ENCODE measurements at regions not wholly inside any gene's neighbourhood (a gene's known extent, or its start where the extent isn't known, plus 50 kb on each side); places are given as distances from the start of the nearest gene placed in this dataset.

- Histone ChIP-seq H3K9me3 (ENCODE audit: control extremely low read depth in 1 of 3, control insufficient read depth in 2 of 3, insufficient read depth in 1 of 3, low read length in 2 of 3) (no peaks in the 10 kb centered on the region), H3K4me2 (replicated peaks; ENCODE audit: low read depth, low read length, poor library complexity, severe bottlenecking) (no peak overlapping the region), H3K9ac (ENCODE audit: low read length) (no peak overlapping the region), H3K36me3 (replicated peaks in 1 of 2; ENCODE audit: control extremely low read depth in 1 of 2, control insufficient read depth in 1 of 2, extremely low read depth in 1 of 2, insufficient read depth in 2 of 2, low read length in 1 of 2) (no peaks in the 10 kb centered on the region), H3K27me3 (replicated peaks in 1 of 4; ENCODE audit: control extremely low read depth in 1 of 4, control insufficient read depth in 3 of 4, insufficient read depth in 4 of 4, low read length in 3 of 4) (peaks cover 0 to 6% (median 2%) of the 10 kb centered on the region in 4 experiments), H4K20me1 (ENCODE audit: control insufficient read depth, insufficient read depth, low read length, poor library complexity, severe bottlenecking) (no peaks in the 10 kb centered on the region), H2AFZ (ENCODE audit: insufficient read depth, low read depth, low read length, poor library complexity, severe bottlenecking) (no peak overlapping the region), H3K27ac (ENCODE audit: low read length in 2 of 2) (no peak overlapping the region), H3K79me2 (ENCODE audit: control insufficient read depth, insufficient read depth, low read length) (no peaks in the 10 kb centered on the region), H3K4me1 (ENCODE audit: control insufficient read depth in 2 of 2, insufficient read depth in 2 of 2, low read length in 2 of 2) (no peaks in the 10 kb centered on the region), H3K4me3 (ENCODE audit: control extremely low read depth in 1 of 5, extremely low read depth in 1 of 5, insufficient read depth in 1 of 5, low read depth in 2 of 5, low read length in 4 of 5) (no peak overlapping the region)
- H3K4me1 Mint-ChIP-seq, result no peaks in the 10 kb centered on the region
- no peak for TF ChIP-seq EZH2 (IDR thresholded peaks at IDR 0.05; ENCODE audit: borderline replicate concordance, insufficient read depth, low read depth, low read length, poor library complexity, severe bottlenecking)
- TF ChIP-seq, protein P1, sequence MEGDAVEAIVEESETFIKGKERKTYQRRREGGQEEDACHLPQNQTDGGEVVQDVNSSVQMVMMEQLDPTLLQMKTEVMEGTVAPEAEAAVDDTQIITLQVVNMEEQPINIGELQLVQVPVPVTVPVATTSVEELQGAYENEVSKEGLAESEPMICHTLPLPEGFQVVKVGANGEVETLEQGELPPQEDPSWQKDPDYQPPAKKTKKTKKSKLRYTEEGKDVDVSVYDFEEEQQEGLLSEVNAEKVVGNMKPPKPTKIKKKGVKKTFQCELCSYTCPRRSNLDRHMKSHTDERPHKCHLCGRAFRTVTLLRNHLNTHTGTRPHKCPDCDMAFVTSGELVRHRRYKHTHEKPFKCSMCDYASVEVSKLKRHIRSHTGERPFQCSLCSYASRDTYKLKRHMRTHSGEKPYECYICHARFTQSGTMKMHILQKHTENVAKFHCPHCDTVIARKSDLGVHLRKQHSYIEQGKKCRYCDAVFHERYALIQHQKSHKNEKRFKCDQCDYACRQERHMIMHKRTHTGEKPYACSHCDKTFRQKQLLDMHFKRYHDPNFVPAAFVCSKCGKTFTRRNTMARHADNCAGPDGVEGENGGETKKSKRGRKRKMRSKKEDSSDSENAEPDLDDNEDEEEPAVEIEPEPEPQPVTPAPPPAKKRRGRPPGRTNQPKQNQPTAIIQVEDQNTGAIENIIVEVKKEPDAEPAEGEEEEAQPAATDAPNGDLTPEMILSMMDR (IDR thresholded peaks at IDR 0.05), result no peak
- ChIA-PET CTCF (no interaction called here), POLR2A (no interaction called here)
- no peak overlapping the region for H3K4me3 Mint-ChIP-seq
- DNase-seq (no peak), ATAC-seq (ENCODE audit: low read depth) (no peak)
- peaks cover 28% of the 10 kb centered on the region for H3K27me3 Mint-ChIP-seq
- H3K9me3 Mint-ChIP-seq (ENCODE audit: insufficient read depth), result no peaks in the 10 kb centered on the region
- H3K27ac Mint-ChIP-seq, result no peak overlapping the region
- intact Hi-C loops (cut with micrococcal nuclease), result no loop called here
- 81% methylated on average over 4 of the region's 4 CpGs for WGBS (ENCODE audit: insufficient coverage)
Observed at GRCh38 chr7:37524056-37524455, 75.4 kb upstream of the ELMO1 start.

- intact Hi-C loops (cut with micrococcal nuclease), result no loop called here
- CTCF ChIA-PET, result interaction anchor here (1.0 kb wide), 1 partner anchor 309 kb away, joined by 4 read pairs; no protein-coding TSS in a partner anchor
Observed at GRCh38 chr7:37524797-37525196, 76.1 kb upstream of the ELMO1 start.

More at GRCh38 chr7:37524797-37525196, 76.1 kb upstream of the ELMO1 start:
- H3K27ac ChIP-seq (ENCODE audit: low read length in 2 of 2), result no peak overlapping the region
- Mint-ChIP-seq H3K27me3 (peaks cover 31% of the 10 kb centered on the region), H3K4me1 (no peaks in the 10 kb centered on the region), H3K4me3 (no peak overlapping the region), H3K27ac (no peak overlapping the region), H3K9me3 (ENCODE audit: insufficient read depth) (no peaks in the 10 kb centered on the region)
- H4K20me1 ChIP-seq (ENCODE audit: control insufficient read depth, insufficient read depth, low read length, poor library complexity, severe bottlenecking), result no peaks in the 10 kb centered on the region
- no peak for TF ChIP-seq EZH2 (IDR thresholded peaks at IDR 0.05; ENCODE audit: borderline replicate concordance, insufficient read depth, low read depth, low read length, poor library complexity, severe bottlenecking)
- TF ChIP-seq, protein P1 (IDR thresholded peaks at IDR 0.05), result no peak
- H3K4me1 ChIP-seq (ENCODE audit: control insufficient read depth in 2 of 2, insufficient read depth in 2 of 2, low read length in 2 of 2), result no peaks in the 10 kb centered on the region
- no peak overlapping the region for H3K4me2 ChIP-seq (replicated peaks; ENCODE audit: low read depth, low read length, poor library complexity, severe bottlenecking)
- H3K79me2 ChIP-seq (ENCODE audit: control insufficient read depth, insufficient read depth, low read length), result no peaks in the 10 kb centered on the region
- 71% methylated on average over 2 of the region's 2 CpGs for whole genome bisulfite sequencing (ENCODE audit: insufficient coverage)
- no peak overlapping the region for H3K4me3 ChIP-seq (ENCODE audit: control extremely low read depth in 1 of 5, extremely low read depth in 1 of 5, insufficient read depth in 1 of 5, low read depth in 2 of 5, low read length in 4 of 5)
- DNase-seq (no peak), ATAC-seq (ENCODE audit: low read depth) (no peak)
- no peak overlapping the region for H2AFZ ChIP-seq (ENCODE audit: insufficient read depth, low read depth, low read length, poor library complexity, severe bottlenecking)
- H3K9ac ChIP-seq (ENCODE audit: low read length), result no peak overlapping the region
- H3K9me3 ChIP-seq (ENCODE audit: control extremely low read depth in 1 of 3, control insufficient read depth in 2 of 3, insufficient read depth in 1 of 3, low read length in 2 of 3), result no peaks in the 10 kb centered on the region
- POLR2A ChIA-PET, result no interaction called here
- H3K27me3 ChIP-seq (replicated peaks in 1 of 4; ENCODE audit: control extremely low read depth in 1 of 4, control insufficient read depth in 3 of 4, insufficient read depth in 4 of 4, low read length in 3 of 4), result peaks cover 0 to 4% (median 2%) of the 10 kb centered on the region in 4 experiments
- no peaks in the 10 kb centered on the region for H3K36me3 ChIP-seq (replicated peaks in 1 of 2; ENCODE audit: control extremely low read depth in 1 of 2, control insufficient read depth in 1 of 2, extremely low read depth in 1 of 2, insufficient read depth in 2 of 2, low read length in 1 of 2)
